GM13976 (cell line): ENCODE measurements at regions not wholly inside any gene's neighbourhood (a gene's known extent, or its start where the extent isn't known, plus 50 kb on each side); places are given as distances from the start of the nearest gene placed in this dataset.

Source experiments
- DNase-seq: peaks from one replicate; pipeline ENCODE4 v3.0.0; 2012; ENCODE audit warnings: low spot score
- in situ Hi-C: fragments of 300-500 bp; cut with MboI; formaldehyde crosslinking; loops from one replicate; pipeline ENCODE4 v1.12.0; 2022; ENCODE audit warnings: low sequenced_read_pairs, mixed read lengths, inconsistent platforms; ENCODE audit not compliant: unreplicated experiment
- TF ChIP-seq, protein P1 (sequence below): IDR thresholded peaks from 2 replicates; pipeline ENCODE4 v1.5.1; 2012; ENCODE audit warnings: borderline replicate concordance, mild to moderate bottlenecking; ENCODE audit not compliant: insufficient read depth; ENCODE audit errors: extremely low read depth, missing control alignments, control extremely low read depth

DNA sequence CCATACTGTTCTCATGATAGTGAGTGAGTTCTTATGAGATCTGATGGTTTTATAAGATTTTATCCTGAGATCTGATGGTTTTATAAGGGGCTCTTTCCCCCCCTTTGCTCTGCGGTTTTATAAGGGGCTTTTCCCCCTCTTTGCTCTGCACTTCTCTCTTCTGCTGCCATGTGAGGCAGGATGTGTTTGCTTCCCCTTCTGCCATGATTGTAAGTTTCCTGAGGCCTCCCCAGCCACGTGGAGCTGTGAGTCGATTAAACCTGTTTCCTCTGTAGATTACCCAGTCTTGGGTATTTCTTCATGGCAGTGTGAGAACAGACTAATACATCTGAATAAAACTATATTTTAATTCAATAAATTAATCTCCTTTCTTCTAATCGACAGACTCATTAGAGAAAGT lies 64.9 kb upstream of the ZSWIM6 start:
- in situ Hi-C loops = no loop called here
- TF ChIP-seq, protein P1, sequence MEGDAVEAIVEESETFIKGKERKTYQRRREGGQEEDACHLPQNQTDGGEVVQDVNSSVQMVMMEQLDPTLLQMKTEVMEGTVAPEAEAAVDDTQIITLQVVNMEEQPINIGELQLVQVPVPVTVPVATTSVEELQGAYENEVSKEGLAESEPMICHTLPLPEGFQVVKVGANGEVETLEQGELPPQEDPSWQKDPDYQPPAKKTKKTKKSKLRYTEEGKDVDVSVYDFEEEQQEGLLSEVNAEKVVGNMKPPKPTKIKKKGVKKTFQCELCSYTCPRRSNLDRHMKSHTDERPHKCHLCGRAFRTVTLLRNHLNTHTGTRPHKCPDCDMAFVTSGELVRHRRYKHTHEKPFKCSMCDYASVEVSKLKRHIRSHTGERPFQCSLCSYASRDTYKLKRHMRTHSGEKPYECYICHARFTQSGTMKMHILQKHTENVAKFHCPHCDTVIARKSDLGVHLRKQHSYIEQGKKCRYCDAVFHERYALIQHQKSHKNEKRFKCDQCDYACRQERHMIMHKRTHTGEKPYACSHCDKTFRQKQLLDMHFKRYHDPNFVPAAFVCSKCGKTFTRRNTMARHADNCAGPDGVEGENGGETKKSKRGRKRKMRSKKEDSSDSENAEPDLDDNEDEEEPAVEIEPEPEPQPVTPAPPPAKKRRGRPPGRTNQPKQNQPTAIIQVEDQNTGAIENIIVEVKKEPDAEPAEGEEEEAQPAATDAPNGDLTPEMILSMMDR = no peak
- DNase-seq = no peak

DNA sequence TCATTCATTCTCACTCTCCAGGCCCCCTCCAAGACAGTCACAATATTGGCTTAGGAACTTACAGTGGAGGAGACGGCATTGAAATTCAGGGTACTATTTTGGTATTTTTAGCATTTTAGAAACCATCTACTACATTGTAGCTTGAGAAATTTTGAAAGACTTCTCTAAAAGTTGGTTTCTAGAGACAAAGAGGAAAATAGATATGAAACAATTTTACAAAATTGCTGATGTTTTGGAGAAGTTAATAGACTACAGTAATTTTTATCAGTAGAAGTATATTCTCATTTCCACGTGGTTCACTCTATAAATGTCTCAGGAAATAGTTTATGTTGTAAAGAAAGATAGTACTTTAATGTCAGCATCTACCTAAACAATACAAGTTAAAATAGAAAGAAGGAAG lies 63.2 kb upstream of the ZSWIM6 start:
- no peak for DNase-seq
- TF ChIP-seq, protein P1 = no peak
- in situ Hi-C loops = no loop called here

DNA sequence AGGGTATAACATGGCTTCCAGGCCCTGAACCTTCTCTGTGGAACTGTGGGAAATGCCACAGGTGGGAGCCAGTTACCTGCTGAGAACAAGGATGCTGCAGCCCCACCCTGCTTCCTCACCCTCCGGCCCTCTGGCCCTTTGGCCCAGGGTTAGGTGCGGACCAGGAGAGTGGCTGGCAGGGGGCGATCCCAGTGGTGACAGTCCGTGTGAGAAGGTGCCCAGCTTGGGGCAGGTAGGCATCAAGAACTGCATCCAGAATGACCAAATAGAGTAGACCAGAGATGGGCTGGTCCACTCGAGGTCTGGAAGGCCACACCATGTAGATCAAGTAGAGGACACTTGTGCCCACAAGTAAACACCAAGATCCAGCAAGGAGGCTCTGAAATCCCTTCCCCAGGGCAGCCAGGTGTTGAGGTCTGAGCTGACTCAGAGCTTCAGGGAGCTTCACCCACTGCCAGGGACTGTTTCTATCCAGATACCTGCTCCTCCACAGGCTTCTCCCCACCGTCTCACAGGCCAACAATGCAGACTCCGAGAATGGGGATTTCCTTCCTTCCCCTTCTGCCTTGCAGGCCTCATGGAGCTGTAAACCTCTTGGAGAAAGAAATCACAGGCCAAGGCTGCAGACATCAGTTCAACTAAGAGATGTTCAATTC lies 61.4 kb upstream of the ZSWIM6 start:
- TF ChIP-seq, protein P1 = no peak
- in situ Hi-C loops = no loop called here

DNA sequence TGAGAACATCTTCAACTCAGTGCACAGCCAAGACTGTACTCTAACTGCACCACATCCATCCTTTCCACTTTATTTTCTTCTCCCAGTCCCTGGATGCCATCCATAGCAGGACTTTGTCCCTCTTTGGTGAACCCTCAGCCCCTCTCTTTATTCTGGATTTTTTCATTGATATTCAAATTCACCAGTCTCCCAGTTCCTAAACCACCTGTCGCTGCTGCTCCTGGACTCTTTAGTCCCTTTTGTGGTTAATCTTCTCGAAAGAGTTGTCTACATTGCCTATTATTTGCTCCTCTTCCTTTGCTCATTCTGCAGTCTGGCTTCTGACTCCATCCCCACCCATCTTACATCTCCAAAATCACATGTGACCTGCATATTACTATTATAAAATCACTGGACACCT lies 59.4 kb upstream of the ZSWIM6 start:
- in situ Hi-C loops = no loop called here
- no peak for DNase-seq
- TF ChIP-seq, protein P1 = no peak

More for the DNA sequence above, 61.4 kb upstream of the ZSWIM6 start:
- DNase-seq = no peak

DNA sequence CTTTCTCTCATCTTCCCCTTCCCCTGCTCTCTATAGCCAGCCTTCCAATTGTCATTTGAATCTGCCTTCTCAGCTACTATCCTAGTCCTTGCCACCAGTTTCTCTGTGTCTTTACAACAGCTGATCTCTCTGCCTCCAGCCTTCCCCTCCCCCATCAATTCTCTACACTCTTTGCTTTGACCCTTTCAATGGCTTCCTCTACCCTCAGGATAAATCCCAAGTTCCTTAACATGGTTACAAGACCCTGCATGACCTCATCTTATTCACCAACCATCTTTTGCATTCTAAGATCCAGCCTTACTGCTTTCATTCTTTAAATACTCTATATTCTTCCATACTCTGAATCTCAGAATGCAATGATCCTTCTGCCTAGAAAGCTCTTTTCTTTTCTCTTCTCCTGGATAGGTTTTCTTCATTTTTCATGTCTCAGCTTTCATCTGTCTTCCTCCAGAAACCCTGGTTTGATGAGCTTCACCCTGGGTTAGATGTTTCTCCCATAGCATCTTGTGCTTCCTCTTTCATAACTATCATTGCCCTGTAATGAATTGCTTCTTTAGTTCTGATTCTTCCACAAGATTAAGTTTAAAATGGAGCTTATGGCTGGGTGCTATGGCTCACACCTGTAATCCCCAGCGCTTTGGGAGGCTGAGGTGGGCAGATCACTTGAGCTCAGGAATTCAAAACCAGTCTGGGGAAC lies 58.6 kb upstream of the ZSWIM6 start:
- no peak for DNase-seq
- TF ChIP-seq, protein P1 = no peak
- in situ Hi-C loops = no loop called here

DNA sequence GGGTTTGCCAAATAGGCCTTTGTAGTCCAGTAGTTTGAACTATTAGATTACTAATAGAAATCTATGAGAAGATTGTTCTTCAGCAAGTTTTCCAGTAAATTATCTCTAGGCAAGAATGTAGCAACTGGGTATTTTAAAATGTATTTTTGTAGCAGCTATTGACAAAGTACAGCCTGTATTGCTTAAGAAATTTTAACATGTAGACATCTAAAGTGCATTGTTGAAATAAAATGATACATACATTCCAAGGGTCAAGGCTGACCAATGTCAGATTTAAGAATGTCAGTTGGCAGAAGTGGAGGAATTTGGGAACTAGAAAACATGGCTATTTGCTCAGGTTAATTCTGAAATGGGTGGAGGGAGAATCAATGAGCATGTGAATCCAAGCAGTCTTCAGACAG lies 57.5 kb upstream of the ZSWIM6 start:
- DNase-seq = no peak
- TF ChIP-seq, protein P1 = no peak
- in situ Hi-C loops = no loop called here

DNA sequence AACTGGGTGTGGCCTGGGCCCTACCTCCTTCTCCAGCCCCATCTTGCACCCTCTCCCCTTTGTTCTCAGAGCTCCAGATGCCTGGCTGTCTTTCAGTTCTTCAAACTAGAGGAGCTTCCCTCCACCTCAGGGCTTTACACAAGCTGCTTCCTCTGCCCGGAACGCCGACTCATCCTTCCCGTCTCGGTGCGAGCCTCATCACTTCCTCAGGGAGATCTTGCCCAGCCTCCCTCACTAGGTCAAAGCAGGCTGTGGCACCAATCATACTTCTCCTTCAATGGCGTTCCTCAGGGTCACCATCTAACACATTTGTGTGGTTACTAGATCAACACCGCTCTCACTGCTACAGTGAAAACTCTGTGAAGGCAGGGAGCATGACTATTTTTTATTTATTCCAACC lies 56.2 kb upstream of the ZSWIM6 start:
- DNase-seq = no peak
- in situ Hi-C loops = no loop called here
- TF ChIP-seq, protein P1 = no peak
